Kidney epithelial cell (primary cell): ENCODE measurements at regions not wholly inside any gene's neighbourhood (a gene's known extent, or its start where the extent isn't known, plus 50 kb on each side); places are given as distances from the start of the nearest gene placed in this dataset.

Source experiments
- DNase-seq: peaks from one replicate; pipeline ENCODE4 v3.0.0-alpha.2; 2010; ENCODE audit warnings: low read depth
- H3K27me3 ChIP-seq: 2 replicates; pipeline ENCODE4 v1.6.0; 2011; ENCODE audit warnings: low read length; ENCODE audit not compliant: control insufficient read depth, insufficient read depth
- H3K36me3 ChIP-seq: 2 replicates; pipeline ENCODE4 v1.5.1; 2011; ENCODE audit warnings: low read length; ENCODE audit not compliant: control insufficient read depth, insufficient read depth
- H3K4me3 ChIP-seq: 2 replicates; pipeline ENCODE4 v1.5.1; 2011; ENCODE audit warnings: low read depth, mild to moderate bottlenecking, control low read depth, low read length
- TF ChIP-seq, protein P1 (sequence below): IDR thresholded peaks from 2 replicates; pipeline ENCODE4 v1.5.1; 2011; ENCODE audit warnings: mild to moderate bottlenecking, moderate library complexity, low read length, control low read depth, inconsistent platforms; ENCODE audit not compliant: insufficient read depth, poor library complexity, severe bottlenecking

DNA sequence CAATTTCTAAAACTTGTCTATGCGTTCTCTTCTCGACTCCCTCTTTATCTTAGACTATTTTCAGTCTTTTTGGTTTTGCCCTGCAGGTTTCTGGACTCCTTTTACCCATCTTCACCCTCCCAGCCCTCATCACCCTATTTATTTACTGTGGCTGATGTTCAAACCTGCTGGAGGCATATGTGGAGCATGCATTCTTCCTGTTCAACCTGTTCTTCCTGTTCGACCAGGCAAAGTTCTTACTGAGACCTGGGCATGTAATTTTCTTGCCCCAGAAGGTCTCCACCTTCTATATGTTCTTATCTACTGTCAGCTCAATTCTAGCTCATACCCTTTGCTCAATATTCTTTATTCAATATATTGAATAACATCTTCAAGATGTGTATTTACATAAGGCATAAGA lies 69.4 kb upstream of the AGA start:
- DNase-seq, result no peak

DNA sequence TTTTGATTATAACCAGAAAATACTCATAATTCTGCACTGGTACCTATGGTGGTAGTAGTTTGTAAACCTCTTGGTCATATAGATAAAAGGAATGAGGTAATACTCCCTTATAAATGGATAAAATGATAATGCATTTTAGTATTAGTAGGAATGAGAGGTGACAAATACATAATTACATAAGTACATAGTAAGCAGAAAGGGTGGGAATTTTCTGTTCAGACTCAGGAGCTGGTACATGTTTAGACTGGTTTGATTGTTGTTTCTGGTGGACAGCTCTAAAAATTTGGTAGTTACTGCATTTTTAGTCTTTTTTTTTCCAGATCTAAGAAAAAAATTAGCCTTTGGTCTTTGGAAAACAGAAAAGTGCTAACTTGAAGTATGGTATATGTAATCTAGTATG lies 70.4 kb upstream of the AGA start:
- DNase-seq, result no peak
- Histone ChIP-seq H3K4me3 (no peak overlapping the region), H3K27me3 (no peaks in the 10 kb centered on the region), H3K36me3 (no peaks in the 10 kb centered on the region)
- TF ChIP-seq, protein P1, sequence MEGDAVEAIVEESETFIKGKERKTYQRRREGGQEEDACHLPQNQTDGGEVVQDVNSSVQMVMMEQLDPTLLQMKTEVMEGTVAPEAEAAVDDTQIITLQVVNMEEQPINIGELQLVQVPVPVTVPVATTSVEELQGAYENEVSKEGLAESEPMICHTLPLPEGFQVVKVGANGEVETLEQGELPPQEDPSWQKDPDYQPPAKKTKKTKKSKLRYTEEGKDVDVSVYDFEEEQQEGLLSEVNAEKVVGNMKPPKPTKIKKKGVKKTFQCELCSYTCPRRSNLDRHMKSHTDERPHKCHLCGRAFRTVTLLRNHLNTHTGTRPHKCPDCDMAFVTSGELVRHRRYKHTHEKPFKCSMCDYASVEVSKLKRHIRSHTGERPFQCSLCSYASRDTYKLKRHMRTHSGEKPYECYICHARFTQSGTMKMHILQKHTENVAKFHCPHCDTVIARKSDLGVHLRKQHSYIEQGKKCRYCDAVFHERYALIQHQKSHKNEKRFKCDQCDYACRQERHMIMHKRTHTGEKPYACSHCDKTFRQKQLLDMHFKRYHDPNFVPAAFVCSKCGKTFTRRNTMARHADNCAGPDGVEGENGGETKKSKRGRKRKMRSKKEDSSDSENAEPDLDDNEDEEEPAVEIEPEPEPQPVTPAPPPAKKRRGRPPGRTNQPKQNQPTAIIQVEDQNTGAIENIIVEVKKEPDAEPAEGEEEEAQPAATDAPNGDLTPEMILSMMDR, result no peak

More for the DNA sequence above, 69.4 kb upstream of the AGA start:
- Histone ChIP-seq H3K36me3 (no peaks in the 10 kb centered on the region), H3K4me3 (no peak overlapping the region), H3K27me3 (no peaks in the 10 kb centered on the region)
- TF ChIP-seq, protein P1, result no peak

DNA sequence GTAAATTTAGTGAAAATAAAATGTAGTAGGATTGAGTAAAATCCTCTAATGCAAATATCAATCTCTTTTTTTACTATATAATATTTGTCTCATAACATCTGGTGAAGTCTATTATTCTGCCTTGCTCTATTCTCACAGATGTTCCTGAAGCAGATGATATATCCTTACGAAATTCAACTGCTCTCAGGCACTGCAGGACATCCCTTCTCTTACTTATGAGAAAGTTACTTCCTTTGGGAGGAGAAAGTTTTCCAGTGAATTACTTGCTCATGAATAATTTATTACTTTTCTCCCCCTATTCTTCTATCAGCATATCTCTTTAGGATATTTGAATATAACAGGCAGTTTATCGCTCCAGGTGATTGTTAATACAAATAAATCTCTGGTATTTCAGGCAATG lies 75.6 kb upstream of the AGA start:
- H3K36me3 ChIP-seq, result no peaks in the 10 kb centered on the region
- no peak for DNase-seq
- no peaks in the 10 kb centered on the region for H3K27me3 ChIP-seq
- no peak overlapping the region for H3K4me3 ChIP-seq
- TF ChIP-seq, protein P1, result no peak

DNA sequence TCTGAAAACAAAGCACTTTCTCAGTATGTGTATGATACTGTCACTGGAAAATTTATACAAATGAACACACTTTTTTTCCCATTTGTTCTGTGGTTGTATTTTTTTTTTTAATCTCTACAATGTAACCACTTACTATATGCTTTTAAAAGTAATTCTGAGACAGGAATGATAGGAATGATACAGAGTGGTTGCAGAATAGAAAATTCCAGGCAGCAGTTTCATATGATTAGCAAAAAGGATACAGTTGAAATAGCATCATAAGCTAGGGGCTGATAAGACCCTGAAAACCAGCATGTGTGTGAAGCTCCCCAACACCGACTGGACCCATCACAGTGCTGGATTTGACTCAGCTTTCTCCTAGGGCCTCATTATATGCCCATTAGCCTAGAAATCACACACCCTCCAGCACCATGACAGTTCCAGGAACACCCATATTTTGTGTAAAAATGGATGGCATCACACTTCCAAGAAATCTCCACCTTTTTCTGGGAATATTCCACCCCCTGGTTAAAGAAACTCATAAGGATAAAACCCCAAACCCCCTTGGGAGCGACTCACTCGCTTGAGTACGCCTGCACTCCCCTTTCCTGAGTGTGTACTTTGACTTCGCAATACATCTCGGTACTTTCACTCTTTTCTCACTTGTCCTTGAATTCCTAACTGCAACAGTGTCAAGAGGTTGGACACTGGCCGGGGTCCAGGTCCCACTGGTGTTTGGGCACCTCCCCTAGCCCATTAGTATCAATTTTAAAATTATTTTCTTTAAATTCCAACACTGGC lies 77.4 kb upstream of the AGA start:
- H3K27me3 ChIP-seq, result no peaks in the 10 kb centered on the region
- no peak for DNase-seq
- TF ChIP-seq, protein P1, result no peak
- H3K36me3 ChIP-seq, result no peaks in the 10 kb centered on the region
- no peak overlapping the region for H3K4me3 ChIP-seq

DNA sequence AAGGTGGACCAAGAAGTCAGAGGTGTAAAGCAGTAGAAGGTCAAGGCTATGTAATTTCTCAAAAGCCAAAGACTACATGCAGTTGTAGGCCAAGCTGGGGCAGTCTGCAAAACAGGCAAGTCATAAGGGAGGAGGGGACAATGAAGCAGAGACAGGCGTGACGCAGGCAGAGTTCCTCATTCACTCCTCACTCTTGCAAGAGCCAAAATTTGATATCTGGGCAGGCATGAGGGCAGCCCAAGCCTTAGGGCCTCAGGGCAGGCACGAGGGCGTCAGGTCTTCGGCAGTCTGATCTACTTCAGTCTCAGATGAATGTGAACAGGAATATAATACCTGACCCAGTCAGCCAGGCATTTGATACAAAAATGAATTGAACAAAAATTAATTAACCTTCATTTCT lies 86.4 kb upstream of the AGA start:
- no peaks in the 10 kb centered on the region for H3K36me3 ChIP-seq
- no peak for DNase-seq
- no peak overlapping the region for H3K4me3 ChIP-seq
- no peaks in the 10 kb centered on the region for H3K27me3 ChIP-seq
- TF ChIP-seq, protein P1, result no peak

DNA sequence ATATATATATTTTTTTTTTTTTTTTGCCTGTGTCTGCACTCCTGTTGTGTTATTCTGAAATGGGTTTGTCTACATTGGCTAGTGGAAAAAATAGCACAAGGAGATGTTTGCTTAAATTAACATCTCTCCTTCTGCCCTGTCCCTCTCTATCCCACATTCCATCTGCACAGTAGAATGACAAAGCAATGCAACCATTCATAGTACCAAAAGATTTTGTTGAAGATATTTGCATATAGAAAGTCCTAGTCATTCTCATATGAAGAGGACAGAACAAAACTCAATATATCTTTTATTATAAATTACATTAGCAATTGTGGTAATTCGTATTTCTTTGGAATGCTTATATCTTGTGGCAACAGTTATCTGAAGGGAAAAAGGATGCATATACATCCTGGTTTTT lies 88.3 kb upstream of the AGA start:
- H3K4me3 ChIP-seq, result no peak overlapping the region
- no peaks in the 10 kb centered on the region for H3K36me3 ChIP-seq
- no peak for DNase-seq
- H3K27me3 ChIP-seq, result no peaks in the 10 kb centered on the region
- TF ChIP-seq, protein P1, result no peak
